ENCODE measurements at regions not wholly inside any gene's neighbourhood (a gene's known extent, or its start where the extent isn't known, plus 50 kb on each side); places are given as distances from the start of the nearest gene placed in this dataset.
A peak's percentile ranks its signal among the peaks of the same experiment; 100 is the strongest.

- DNase-seq, result no peak
Observed at GRCh38 chr11:88404391-88404790, 66.9 kb upstream of the CTSC start.

- no peak for DNase-seq
Observed at GRCh38 chr11:88402784-88403183, 65.2 kb upstream of the CTSC start.

GRCh38 chr11:88402192-88402715, 64.7 kb upstream of the CTSC start:
- DNase-seq, result peak; percentile 66

- DNase-seq, result no peak
Observed at GRCh38 chr11:88398791-88399570, 61.4 kb upstream of the CTSC start.

GRCh38 chr11:88398372-88398771, 60.8 kb upstream of the CTSC start:
- no peak for DNase-seq

- no peak for DNase-seq
Observed at GRCh38 chr11:88390254-88390653, 52.7 kb upstream of the CTSC start.

GRCh38 chr11:88387957-88388356, 50.4 kb upstream of the CTSC start:
- no peak for DNase-seq
